ENCODE measurements at regions not wholly inside any gene's neighbourhood (a gene's known extent, or its start where the extent isn't known, plus 50 kb on each side); places are given as distances from the start of the nearest gene placed in this dataset.

DNA sequence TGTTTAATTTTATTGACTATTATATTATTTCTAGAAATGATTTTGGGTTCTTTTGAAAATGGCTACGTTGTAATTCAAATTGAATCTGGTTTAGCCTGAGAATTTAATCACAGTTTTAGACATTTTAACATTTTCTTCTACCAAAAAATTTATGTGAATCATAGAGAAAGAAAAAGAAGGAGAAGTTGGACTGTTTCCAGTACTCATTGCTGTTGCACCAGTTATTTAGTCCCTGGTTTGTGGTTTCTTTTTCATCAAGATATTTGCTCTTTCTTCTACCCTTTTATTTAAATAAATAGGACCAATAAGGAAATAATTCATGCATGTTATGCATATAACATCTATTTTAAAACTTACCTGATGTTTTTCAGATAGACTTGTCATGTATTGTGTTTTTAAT, 1337.1 kb downstream of the ROBO1 start:
- intact Hi-C loops (cut with DNase I; ENCODE audit: low total_unique reads), result no loop called here
- 67 to 81% methylated on average over 1 of the region's 1 CpG for WGBS, 2 donors (ENCODE audit: low coverage in 1 of 2)
- in situ Hi-C loops (cut with MboI; ENCODE audit: low pct_ligation_motif_present in 1 of 4, low pct_unique_long_range_greater_than_20kb in 1 of 4, low sequenced_read_pairs in 3 of 4), result no loop called here

DNA sequence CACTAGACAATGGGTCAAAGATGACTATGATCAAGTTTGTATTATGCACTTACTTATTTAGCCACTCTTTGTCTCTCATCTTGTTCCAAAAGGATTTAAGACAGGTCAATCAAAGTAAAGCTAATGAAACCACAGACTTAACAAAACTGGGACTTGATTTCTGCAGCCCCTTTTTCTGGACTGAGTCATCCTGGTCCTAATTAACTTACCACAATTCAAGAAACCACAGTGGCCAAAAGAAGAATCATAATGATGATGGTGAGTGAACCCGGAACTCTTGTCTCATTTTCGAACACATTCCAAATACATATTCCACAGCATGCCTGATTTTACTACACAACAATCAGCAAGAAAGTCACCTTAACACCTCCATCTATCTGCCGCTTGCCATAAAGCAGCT, 1333.0 kb downstream of the ROBO1 start:
- in situ Hi-C loops (cut with MboI; ENCODE audit: low pct_ligation_motif_present in 1 of 4, low pct_unique_long_range_greater_than_20kb in 1 of 4, low sequenced_read_pairs in 3 of 4), result no loop called here
- Histone ChIP-seq H3K36me3 (no peaks in the 10 kb centered on the region), H3K4me1 (no peaks in the 10 kb centered on the region), H3K4me3 (no peak overlapping the region), H3K9me3 (no peaks in the 10 kb centered on the region), H3K27ac (no peak overlapping the region), H3K27me3 (no peaks in the 10 kb centered on the region)
- 88 to 93% methylated on average over 3 of the region's 3 CpGs for WGBS, 2 donors (ENCODE audit: low coverage in 1 of 2)
- intact Hi-C loops (cut with DNase I; ENCODE audit: low total_unique reads), result no loop called here
- DNase-seq, result no peak
- TF ChIP-seq EP300 (IDR thresholded peaks at IDR 0.05; ENCODE audit: low read depth) (no peak), POLR2A (IDR thresholded peaks at IDR 0.05) (no peak), POLR2AphosphoS5 (IDR thresholded peaks at IDR 0.05) (no peak)
- TF ChIP-seq, protein P1, sequence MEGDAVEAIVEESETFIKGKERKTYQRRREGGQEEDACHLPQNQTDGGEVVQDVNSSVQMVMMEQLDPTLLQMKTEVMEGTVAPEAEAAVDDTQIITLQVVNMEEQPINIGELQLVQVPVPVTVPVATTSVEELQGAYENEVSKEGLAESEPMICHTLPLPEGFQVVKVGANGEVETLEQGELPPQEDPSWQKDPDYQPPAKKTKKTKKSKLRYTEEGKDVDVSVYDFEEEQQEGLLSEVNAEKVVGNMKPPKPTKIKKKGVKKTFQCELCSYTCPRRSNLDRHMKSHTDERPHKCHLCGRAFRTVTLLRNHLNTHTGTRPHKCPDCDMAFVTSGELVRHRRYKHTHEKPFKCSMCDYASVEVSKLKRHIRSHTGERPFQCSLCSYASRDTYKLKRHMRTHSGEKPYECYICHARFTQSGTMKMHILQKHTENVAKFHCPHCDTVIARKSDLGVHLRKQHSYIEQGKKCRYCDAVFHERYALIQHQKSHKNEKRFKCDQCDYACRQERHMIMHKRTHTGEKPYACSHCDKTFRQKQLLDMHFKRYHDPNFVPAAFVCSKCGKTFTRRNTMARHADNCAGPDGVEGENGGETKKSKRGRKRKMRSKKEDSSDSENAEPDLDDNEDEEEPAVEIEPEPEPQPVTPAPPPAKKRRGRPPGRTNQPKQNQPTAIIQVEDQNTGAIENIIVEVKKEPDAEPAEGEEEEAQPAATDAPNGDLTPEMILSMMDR (IDR thresholded peaks at IDR 0.05), result no peak

More for the DNA sequence above, 1337.1 kb downstream of the ROBO1 start:
- Histone ChIP-seq H3K4me3 (no peak overlapping the region), H3K27me3 (no peaks in the 10 kb centered on the region), H3K4me1 (no peaks in the 10 kb centered on the region), H3K36me3 (no peaks in the 10 kb centered on the region), H3K9me3 (no peaks in the 10 kb centered on the region), H3K27ac (no peak overlapping the region)
- TF ChIP-seq POLR2A (IDR thresholded peaks at IDR 0.05) (no peak), POLR2AphosphoS5 (IDR thresholded peaks at IDR 0.05) (no peak), EP300 (IDR thresholded peaks at IDR 0.05; ENCODE audit: low read depth) (no peak)
- TF ChIP-seq, protein P1 (IDR thresholded peaks at IDR 0.05), result no peak
- no peak for DNase-seq

DNA sequence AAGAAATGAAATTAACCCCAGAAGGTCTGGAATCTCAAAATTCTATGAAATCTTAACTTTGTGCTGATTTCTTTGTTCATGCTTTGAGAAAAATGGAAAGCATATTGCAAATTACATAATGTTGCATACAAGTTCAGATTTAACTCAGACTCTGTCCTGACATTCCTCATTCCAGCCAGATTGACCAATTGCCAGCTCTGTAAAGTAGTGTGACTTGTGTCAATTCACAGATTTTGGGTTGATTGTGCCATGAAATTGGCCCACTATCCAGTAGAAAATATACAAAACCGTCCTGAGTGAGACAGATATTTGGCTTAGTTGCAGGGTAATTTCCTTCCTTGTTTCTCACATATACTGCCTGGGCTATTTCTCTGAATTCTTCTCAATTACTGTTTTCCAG, 1312.6 kb downstream of the ROBO1 start:
- in situ Hi-C loops (cut with MboI; ENCODE audit: low pct_ligation_motif_present in 1 of 4, low pct_unique_long_range_greater_than_20kb in 1 of 4, low sequenced_read_pairs in 3 of 4), result no loop called here
- H3K4me1 ChIP-seq, result no peaks in the 10 kb centered on the region

DNA sequence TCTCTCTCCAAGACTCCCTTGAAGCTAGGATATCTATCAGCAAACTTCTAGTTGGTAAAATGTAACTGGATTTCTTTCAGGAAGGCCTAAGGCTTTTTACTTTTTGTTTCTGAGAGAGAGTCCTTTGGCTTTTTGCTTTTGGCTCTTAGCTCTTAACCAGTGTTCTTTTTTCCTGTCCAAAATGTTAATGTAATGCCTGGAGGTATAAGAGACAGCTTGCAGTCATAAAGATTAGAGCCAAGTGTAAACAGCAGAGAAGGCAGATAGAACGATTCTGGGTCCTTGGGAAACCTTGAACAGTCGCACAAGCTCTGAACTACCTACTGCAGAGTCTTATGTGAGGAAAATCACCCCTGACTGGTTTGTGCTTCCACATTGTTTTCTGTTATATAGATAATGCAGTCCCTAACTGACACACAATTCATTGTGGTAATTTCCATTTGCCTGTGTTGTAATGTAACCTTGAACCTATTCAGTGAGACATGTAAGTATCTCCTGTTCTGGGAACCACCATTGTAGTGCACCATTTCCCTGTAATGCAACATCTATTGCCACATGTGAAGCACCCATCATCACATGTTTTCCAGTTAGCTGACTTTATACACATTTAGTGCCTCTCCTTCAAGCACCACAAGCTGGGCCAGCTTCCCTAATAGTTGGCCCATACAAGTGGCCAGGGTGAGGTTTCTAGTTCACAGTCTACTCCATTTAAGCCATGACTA, 1311.9 kb downstream of the ROBO1 start:
- H3K9me3 ChIP-seq, result no peaks in the 10 kb centered on the region
- intact Hi-C loops (cut with DNase I; ENCODE audit: low total_unique reads), result no loop called here
- in situ Hi-C loops (cut with MboI; ENCODE audit: low pct_ligation_motif_present in 1 of 4, low pct_unique_long_range_greater_than_20kb in 1 of 4, low sequenced_read_pairs in 3 of 4), result no loop called here
- no peaks in the 10 kb centered on the region for H3K27me3 ChIP-seq
- DNase-seq, result no peak
- TF ChIP-seq EP300 (IDR thresholded peaks at IDR 0.05; ENCODE audit: low read depth) (no peak), POLR2AphosphoS5 (IDR thresholded peaks at IDR 0.05) (no peak), POLR2A (IDR thresholded peaks at IDR 0.05) (no peak)
- TF ChIP-seq, protein P1 (IDR thresholded peaks at IDR 0.05), result no peak
- H3K4me1 ChIP-seq, result no peaks in the 10 kb centered on the region
- WGBS, 2 donors (ENCODE audit: low coverage in 1 of 2), result 42 to 54% methylated on average over 2 of the region's 2 CpGs
- no peak overlapping the region for H3K4me3 ChIP-seq
- no peaks in the 10 kb centered on the region for H3K36me3 ChIP-seq
- no peak overlapping the region for H3K27ac ChIP-seq

More for the DNA sequence above, 1312.6 kb downstream of the ROBO1 start:
- WGBS, 2 donors (ENCODE audit: low coverage in 1 of 2), result 50 to 54% methylated on average over 1 of the region's 1 CpG
- TF ChIP-seq EP300 (IDR thresholded peaks at IDR 0.05; ENCODE audit: low read depth), result no peak
- TF ChIP-seq POLR2AphosphoS5 (IDR thresholded peaks at IDR 0.05), result no peak
- no peak for TF ChIP-seq POLR2A (IDR thresholded peaks at IDR 0.05)
- TF ChIP-seq, protein P1 (IDR thresholded peaks at IDR 0.05), result no peak
- Histone ChIP-seq H3K27ac (no peak overlapping the region), H3K27me3 (no peaks in the 10 kb centered on the region), H3K4me3 (no peak overlapping the region), H3K36me3 (no peaks in the 10 kb centered on the region), H3K9me3 (no peaks in the 10 kb centered on the region)
- no peak for DNase-seq
- intact Hi-C loops (cut with DNase I; ENCODE audit: low total_unique reads), result no loop called here

Measured in transverse colon (tissue), 4 donors.